ENCODE measurements at regions not wholly inside any gene's neighbourhood (a gene's known extent, or its start where the extent isn't known, plus 50 kb on each side); places are given as distances from the start of the nearest gene placed in this dataset.

DNA sequence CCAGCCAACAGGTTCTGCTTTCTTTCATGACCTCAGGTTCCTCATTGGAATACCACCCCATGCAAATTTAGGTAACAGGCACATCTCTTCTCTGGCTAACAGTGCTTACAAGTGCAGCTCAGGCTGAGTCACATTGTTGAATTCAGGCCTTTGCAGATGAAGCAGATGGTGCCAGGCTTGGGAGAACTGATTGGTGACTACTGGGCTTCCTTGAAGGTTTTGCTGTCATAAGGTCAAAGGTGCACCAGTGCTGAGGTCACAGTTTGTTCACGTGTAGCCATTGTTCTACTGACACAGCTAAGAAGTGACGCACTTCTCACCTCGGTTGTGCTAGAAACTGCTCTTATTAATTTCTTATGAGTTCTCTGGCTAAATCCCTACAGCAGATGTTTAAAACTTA is 128.6 kb upstream of the BMPER start:
- no peak for TF ChIP-seq NR3C1 (CRISPR knock-in tag; IDR thresholded peaks at IDR 0.05)
- no peak for TF ChIP-seq CREB1 (IDR thresholded peaks at IDR 0.05)
- no peak for TF ChIP-seq CREB1 (CRISPR knock-in tag; IDR thresholded peaks at IDR 0.05)
- no peak for TF ChIP-seq GTF3A (CRISPR knock-in tag; conservative IDR thresholded peaks at IDR 0.05)

Data from HepG2 (cell line).